Cardiac fibroblast (primary cell): ENCODE measurements at regions not wholly inside any gene's neighbourhood (a gene's known extent, or its start where the extent isn't known, plus 50 kb on each side); places are given as distances from the start of the nearest gene placed in this dataset.
A peak's percentile ranks its signal among the peaks of the same experiment; 100 is the strongest.

Experiments used
- DNase-seq, 2 donors: peaks; one replicate each; pipeline versions ENCODE4 v3.0.0 to v3.0.0-alpha.2; 2010; ENCODE audit warnings: low read depth in 2 of 2
- H3K4me3 ChIP-seq, 2 donors: replicated peaks in 1 of 2; 1 replicate in 1 of 2; 2 replicates in 1 of 2; pipeline ENCODE4 v1.5.1; 2011; ENCODE audit warnings: low read depth in 2 of 2, low read length in 2 of 2, mild to moderate bottlenecking in 2 of 2, moderate library complexity in 1 of 2
- CTCF ChIP-seq: IDR thresholded peaks from one replicate; pipeline ENCODE4 v1.5.1; 2011; ENCODE audit warnings: low read depth, mild to moderate bottlenecking, low read length, inconsistent platforms

- TF ChIP-seq CTCF = no peak
- no peak overlapping the region for H3K4me3 ChIP-seq
- peak; percentile 15 to 36 for DNase-seq
These were observed 78.4 kb upstream of the RAP1B start for GRCh38 chr12:68532204-68532886.

- H3K4me3 ChIP-seq = no peak overlapping the region
- no peak for DNase-seq
- no peak for TF ChIP-seq CTCF
These were observed 77.8 kb upstream of the RAP1B start for GRCh38 chr12:68532887-68533248.

GRCh38 chr12:68534108-68534507, 76.6 kb upstream of the RAP1B start:
- no peak for TF ChIP-seq CTCF
- no peak for DNase-seq
- no peak overlapping the region for H3K4me3 ChIP-seq

GRCh38 chr12:68536885-68537485, 73.7 kb upstream of the RAP1B start:
- no peak overlapping the region for H3K4me3 ChIP-seq
- DNase-seq = peak in 1 of 2 donors; percentile 23
- TF ChIP-seq CTCF = no peak

- H3K4me3 ChIP-seq = no peak overlapping the region
- no peak for DNase-seq
- TF ChIP-seq CTCF = no peak
These were observed 73.1 kb upstream of the RAP1B start for GRCh38 chr12:68537571-68537970.

GRCh38 chr12:68538726-68539614, 71.7 kb upstream of the RAP1B start:
- peak; percentile 67 to 85 for DNase-seq
- no peak for TF ChIP-seq CTCF
- H3K4me3 ChIP-seq = no peak overlapping the region
